A549 (cell line): ENCODE measurements at regions not wholly inside any gene's neighbourhood (a gene's known extent, or its start where the extent isn't known, plus 50 kb on each side); places are given as distances from the start of the nearest gene placed in this dataset.

ENCODE experiments used
- ATAC-seq, 2 experiments: fragments of 200-7000 bp in 1 of 2; fragments of >200 bp in 1 of 2; cut with Nextera tagmentation in 1 of 2; cut with Tn5 transposase in 1 of 2; 3 replicates each; pipeline versions ENCODE4 v1.8.0 to v1.9.1; 2018 to 2020; ENCODE audit warnings: mild to moderate bottlenecking in 1 of 2, moderate library complexity in 1 of 2
- CTCF ChIA-PET: fragments of 300-600 bp; sonication (Branson Sonifier 250); formaldehyde crosslinking; extraction: SDS; loops from one replicate; lab custom pipeline; 2021; ENCODE audit warnings: antibody characterized with exemption, inconsistent platforms; lab: Yijun Ruan, JAX
- POLR2A ChIA-PET: fragments of 350-600 bp; formaldehyde crosslinking; extraction: SDS; loops from one replicate; lab custom pipeline; 2021; ENCODE audit warnings: antibody characterized with exemption, inconsistent platforms; lab: Yijun Ruan, JAX
- DNase-seq, 2 experiments: peaks; one replicate each; pipeline versions ENCODE4 v3.0.0 to v3.0.0-alpha.2; 2011 to 2016; ENCODE audit warnings: low read depth in 1 of 2, low spot score in 1 of 2
- FAIRE-seq: peaks from 2 replicates; lab custom pipeline; 2011; peaks lifted over from hg19 to GRCh38; lab: Jason Lieb, UNC
- H3K27ac ChIP-seq, 2 experiments: fragments of >200 bp; sonication (Bioruptor Twin); formaldehyde crosslinking; 3 replicates each; pipeline ENCODE4 v1.5.1; 2016 to 2017
- H3K4me1 ChIP-seq: fragments of >200 bp; sonication (Bioruptor Twin); formaldehyde crosslinking; 3 replicates; pipeline ENCODE4 v1.6.1; 2016
- H3K4me2 ChIP-seq: fragments of >200 bp; sonication (Bioruptor Twin); formaldehyde crosslinking; 3 replicates; pipeline ENCODE4 v1.6.1; 2016
- H3K4me3 ChIP-seq: fragments of >200 bp; sonication (Bioruptor Twin); formaldehyde crosslinking; 3 replicates; pipeline ENCODE4 v1.5.1; 2016
- H3K9me3 ChIP-seq: fragments of >200 bp; sonication (Bioruptor Twin); formaldehyde crosslinking; 3 replicates; pipeline ENCODE4 v1.6.1; 2016
- CTCF ChIP-seq: fragments of >200 bp; sonication (Bioruptor Twin); formaldehyde crosslinking; IDR thresholded peaks from 3 replicates; pipeline ENCODE4 v1.5.1; 2016
- EHMT2 ChIP-seq: fragments of 200-600 bp; sonication (generic); IDR thresholded peaks from 2 replicates; pipeline ENCODE4 v1.6.1; 2016; ENCODE audit warnings: antibody characterized with exemption, low read depth, mild to moderate bottlenecking, moderate library complexity
- EP300 ChIP-seq, 2 experiments: fragments of >200 bp; sonication (Bioruptor Twin); formaldehyde crosslinking; IDR thresholded peaks; 2 replicates in 1 of 2; 3 replicates in 1 of 2; pipeline ENCODE4 v1.6.1; 2016 to 2017
- FOXS1 ChIP-seq: fragments of 250-450 bp; sonication (Bioruptor Pico); IDR thresholded peaks from 2 replicates; pipeline ENCODE4 v1.5.0; 2020; ENCODE audit warnings: mild to moderate bottlenecking, moderate library complexity
- HES2 ChIP-seq: fragments of >200 bp; sonication (Bioruptor Twin); formaldehyde crosslinking; IDR thresholded peaks from 2 replicates; pipeline ENCODE4 v1.6.1; 2016
- HEYL ChIP-seq: fragments of 250-450 bp; sonication (Bioruptor Pico); IDR thresholded peaks from 2 replicates; pipeline ENCODE4 v1.8.0; 2021; ENCODE audit warnings: mild to moderate bottlenecking, moderate library complexity
- JUN ChIP-seq, 2 experiments: fragments of >200 bp; sonication (Bioruptor Twin); formaldehyde crosslinking; IDR thresholded peaks; 2 replicates in 1 of 2; 3 replicates in 1 of 2; pipeline ENCODE4 v1.6.1; 2016 to 2017
- MAFK ChIP-seq: fragments of 450-650 bp; IDR thresholded peaks from 2 replicates; pipeline ENCODE4 v1.6.1; 2014; ENCODE audit not compliant: partially characterized antibody
- MAX ChIP-seq: IDR thresholded peaks from 2 replicates; pipeline ENCODE4 v1.6.1; 2012
- NR3C1 ChIP-seq: fragments of >200 bp; sonication (Bioruptor Twin); formaldehyde crosslinking; IDR thresholded peaks from 3 replicates; pipeline ENCODE4 v1.6.1; 2017
- PBX3 ChIP-seq: IDR thresholded peaks from 2 replicates; pipeline ENCODE4 v1.6.1; 2012
- REST ChIP-seq: fragments of 200-600 bp; sonication (generic); IDR thresholded peaks from 2 replicates; pipeline ENCODE4 v1.6.1; 2016; ENCODE audit warnings: antibody characterized with exemption, mild to moderate bottlenecking, moderate library complexity
- RFX5 ChIP-seq: fragments of 450-650 bp; IDR thresholded peaks from 2 replicates; pipeline ENCODE4 v1.7.1; 2014; ENCODE audit warnings: antibody characterized with exemption, mild to moderate bottlenecking, moderate library complexity
- RNF2 ChIP-seq: fragments of 200-600 bp; sonication (generic); IDR thresholded peaks from 2 replicates; pipeline ENCODE4 v1.6.1; 2016; ENCODE audit warnings: low read depth, mild to moderate bottlenecking, antibody characterized with exemption, moderate library complexity, borderline replicate concordance
- SREBF2 ChIP-seq: fragments of 450-650 bp; IDR thresholded peaks from 2 replicates; pipeline ENCODE4 v1.6.1; 2014; ENCODE audit warnings: mild to moderate bottlenecking, moderate library complexity
- TFCP2L1 ChIP-seq: fragments of 250-450 bp; sonication (Bioruptor Pico); IDR thresholded peaks from 2 replicates; pipeline ENCODE4 v1.5.0; 2021; ENCODE audit warnings: mild to moderate bottlenecking
- ZNF302 ChIP-seq: fragments of 250-450 bp; sonication (Bioruptor Pico); IDR thresholded peaks from 2 replicates; pipeline ENCODE4 v1.9.0; 2021; ENCODE audit warnings: inconsistent platforms, mild to moderate bottlenecking, moderate library complexity
- ZSCAN20 ChIP-seq: fragments of 250-450 bp; sonication (Bioruptor Pico); IDR thresholded peaks from 2 replicates; pipeline ENCODE4 v1.8.0; 2022; ENCODE audit warnings: mild to moderate bottlenecking, moderate library complexity
- WGBS: methylation state at CpG from one replicate; pipeline ENCODE4 v1.1.6; 2017; ENCODE audit errors: missing lambda C conversion rate; 5-methylcytosine and 5-hydroxymethylcytosine counted together

GRCh38 chr2:147133286-147133908 is 711.4 kb upstream of the ACVR2A start:
- 15% methylated on average over 4 of the region's 4 CpGs for WGBS
- H3K9me3 ChIP-seq, result no peaks in the 10 kb centered on the region
- no peak overlapping the region for H3K4me3 ChIP-seq
- no peak for TF ChIP-seq EP300 (IDR thresholded peaks at IDR 0.05)
- TF ChIP-seq FOXS1 (CRISPR knock-in tag), result no peak
- no peak for TF ChIP-seq HES2
- TF ChIP-seq PBX3, result no peak
- no peak for TF ChIP-seq RFX5
- TF ChIP-seq ZNF302, result no peak
- TF ChIP-seq RNF2, result no peak
- TF ChIP-seq MAX, result no peak
- no peak for TF ChIP-seq JUN (IDR thresholded peaks at IDR 0.05)
- no peaks in the 10 kb centered on the region for H3K4me1 ChIP-seq
- H3K4me2 ChIP-seq, result no peak overlapping the region
- DNase-seq (peak in 1 of 2 experiments; percentile 3), FAIRE-seq (no peak), ATAC-seq (no peak)
- CTCF ChIA-PET, result no interaction called here
- POLR2A ChIA-PET, result no interaction called here
- no peak overlapping the region for H3K27ac ChIP-seq

- 22% methylated on average over 1 of the region's 2 CpGs for WGBS
- TF ChIP-seq SREBF2, result no peak
- TF ChIP-seq TFCP2L1 (CRISPR knock-in tag), result no peak
- no peak for TF ChIP-seq ZSCAN20 (CRISPR knock-in tag)
- no peak for TF ChIP-seq HEYL (CRISPR knock-in tag)
- TF ChIP-seq MAFK, result no peak
- TF ChIP-seq CTCF, result no peak
- no peak for TF ChIP-seq RFX5
- TF ChIP-seq REST, result no peak
- no peak for TF ChIP-seq EHMT2
- no peak for TF ChIP-seq NR3C1
- no peak for TF ChIP-seq PBX3
- POLR2A ChIA-PET, result interaction anchor here (0.6 kb wide), 1 partner anchor 896 kb away, joined by 3 read pairs; the partner anchor contains the start of gene MBD5
- Histone ChIP-seq H3K9me3 (no peaks in the 10 kb centered on the region), H3K27ac (no peak overlapping the region), H3K4me2 (no peak overlapping the region), H3K4me3 (no peak overlapping the region), H3K4me1 (no peaks in the 10 kb centered on the region)
- ATAC-seq (no peak), DNase-seq (no peak), FAIRE-seq (no peak)
- CTCF ChIA-PET, result interaction anchor here (0.9 kb wide), 1 partner anchor 23 kb away, joined by 3 read pairs; no protein-coding TSS in a partner anchor
Measured at GRCh38 chr2:147125145-147125544, 719.7 kb upstream of the ACVR2A start.
